ENCODE measurements at regions not wholly inside any gene's neighbourhood (a gene's known extent, or its start where the extent isn't known, plus 50 kb on each side); places are given as distances from the start of the nearest gene placed in this dataset.

DNA sequence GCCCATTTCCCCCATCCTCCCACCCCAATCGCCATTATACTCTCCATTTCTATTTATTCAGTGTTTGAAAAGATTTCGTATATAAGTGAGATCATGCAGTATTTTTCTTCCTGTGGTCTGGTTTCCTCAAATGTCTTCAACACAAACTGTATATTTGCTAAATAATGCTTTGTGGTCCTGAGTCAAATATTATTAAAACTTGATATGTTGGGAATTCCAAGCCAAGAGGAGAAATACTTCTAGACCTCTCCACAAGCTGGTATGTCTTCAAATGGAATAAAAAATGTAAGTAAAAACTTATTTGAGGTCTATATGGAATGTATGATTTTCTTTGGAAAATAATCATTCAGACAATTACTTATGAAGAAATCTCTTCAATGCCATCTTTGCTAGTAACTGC lies 122.5 kb upstream of the TSC22D2 start:
- no peak overlapping the region for H3K27ac Mint-ChIP-seq
- TF ChIP-seq, protein P1, sequence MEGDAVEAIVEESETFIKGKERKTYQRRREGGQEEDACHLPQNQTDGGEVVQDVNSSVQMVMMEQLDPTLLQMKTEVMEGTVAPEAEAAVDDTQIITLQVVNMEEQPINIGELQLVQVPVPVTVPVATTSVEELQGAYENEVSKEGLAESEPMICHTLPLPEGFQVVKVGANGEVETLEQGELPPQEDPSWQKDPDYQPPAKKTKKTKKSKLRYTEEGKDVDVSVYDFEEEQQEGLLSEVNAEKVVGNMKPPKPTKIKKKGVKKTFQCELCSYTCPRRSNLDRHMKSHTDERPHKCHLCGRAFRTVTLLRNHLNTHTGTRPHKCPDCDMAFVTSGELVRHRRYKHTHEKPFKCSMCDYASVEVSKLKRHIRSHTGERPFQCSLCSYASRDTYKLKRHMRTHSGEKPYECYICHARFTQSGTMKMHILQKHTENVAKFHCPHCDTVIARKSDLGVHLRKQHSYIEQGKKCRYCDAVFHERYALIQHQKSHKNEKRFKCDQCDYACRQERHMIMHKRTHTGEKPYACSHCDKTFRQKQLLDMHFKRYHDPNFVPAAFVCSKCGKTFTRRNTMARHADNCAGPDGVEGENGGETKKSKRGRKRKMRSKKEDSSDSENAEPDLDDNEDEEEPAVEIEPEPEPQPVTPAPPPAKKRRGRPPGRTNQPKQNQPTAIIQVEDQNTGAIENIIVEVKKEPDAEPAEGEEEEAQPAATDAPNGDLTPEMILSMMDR (IDR thresholded peaks at IDR 0.05), result no peak
- no peak for TF ChIP-seq EZH2 (IDR thresholded peaks at IDR 0.05; ENCODE audit: borderline replicate concordance, insufficient read depth, low read depth, low read length, poor library complexity, severe bottlenecking)
- no peak overlapping the region for H3K4me2 ChIP-seq (replicated peaks; ENCODE audit: low read depth, low read length, poor library complexity, severe bottlenecking)
- no peaks in the 10 kb centered on the region for H3K9me3 Mint-ChIP-seq (ENCODE audit: insufficient read depth)
- no peaks in the 10 kb centered on the region for H3K4me1 ChIP-seq (ENCODE audit: control insufficient read depth in 2 of 2, insufficient read depth in 2 of 2, low read length in 2 of 2)
- H3K36me3 ChIP-seq (replicated peaks in 1 of 2; ENCODE audit: control extremely low read depth in 1 of 2, control insufficient read depth in 1 of 2, extremely low read depth in 1 of 2, insufficient read depth in 2 of 2, low read length in 1 of 2), result no peaks in the 10 kb centered on the region
- H3K4me3 Mint-ChIP-seq, result no peak overlapping the region
- peaks cover 0 to 3% (median 0%) of the 10 kb centered on the region in 4 experiments for H3K27me3 ChIP-seq (replicated peaks in 1 of 4; ENCODE audit: control extremely low read depth in 1 of 4, control insufficient read depth in 3 of 4, insufficient read depth in 4 of 4, low read length in 3 of 4)
- no peak overlapping the region for H3K4me3 ChIP-seq (ENCODE audit: control extremely low read depth in 1 of 5, extremely low read depth in 1 of 5, insufficient read depth in 1 of 5, low read depth in 2 of 5, low read length in 4 of 5)
- H3K9me3 ChIP-seq (ENCODE audit: control extremely low read depth in 1 of 3, control insufficient read depth in 2 of 3, insufficient read depth in 1 of 3, low read length in 2 of 3), result peaks cover 0 to 4% (median 0%) of the 10 kb centered on the region in 3 donors
- H3K9ac ChIP-seq (ENCODE audit: low read length), result no peak overlapping the region
- H2AFZ ChIP-seq (ENCODE audit: insufficient read depth, low read depth, low read length, poor library complexity, severe bottlenecking), result no peak overlapping the region
- ChIA-PET POLR2A (no interaction called here), CTCF (interaction anchor here (1.0 to 10.1 kb wide), 10 partner anchors 9 to 211 kb away, joined by 3 to 170 read pairs (median 8); no protein-coding TSS in a partner anchor)
- H3K4me1 Mint-ChIP-seq, result no peaks in the 10 kb centered on the region
- ATAC-seq (ENCODE audit: low read depth) (no peak), DNase-seq (no peak)
- intact Hi-C loops (cut with micrococcal nuclease), result loop anchor here (5.0 kb wide), 1 partner anchor 318 kb away; no protein-coding TSS in a partner anchor
- H3K79me2 ChIP-seq (ENCODE audit: control insufficient read depth, insufficient read depth, low read length), result no peaks in the 10 kb centered on the region
- no CpG with 5 or more reads among the region's 2 CpGs for WGBS (ENCODE audit: insufficient coverage)
- no peak overlapping the region for H3K27ac ChIP-seq (ENCODE audit: low read length in 2 of 2)
- peaks cover 25% of the 10 kb centered on the region for H3K27me3 Mint-ChIP-seq
- H4K20me1 ChIP-seq (ENCODE audit: control insufficient read depth, insufficient read depth, low read length, poor library complexity, severe bottlenecking), result no peaks in the 10 kb centered on the region

DNA sequence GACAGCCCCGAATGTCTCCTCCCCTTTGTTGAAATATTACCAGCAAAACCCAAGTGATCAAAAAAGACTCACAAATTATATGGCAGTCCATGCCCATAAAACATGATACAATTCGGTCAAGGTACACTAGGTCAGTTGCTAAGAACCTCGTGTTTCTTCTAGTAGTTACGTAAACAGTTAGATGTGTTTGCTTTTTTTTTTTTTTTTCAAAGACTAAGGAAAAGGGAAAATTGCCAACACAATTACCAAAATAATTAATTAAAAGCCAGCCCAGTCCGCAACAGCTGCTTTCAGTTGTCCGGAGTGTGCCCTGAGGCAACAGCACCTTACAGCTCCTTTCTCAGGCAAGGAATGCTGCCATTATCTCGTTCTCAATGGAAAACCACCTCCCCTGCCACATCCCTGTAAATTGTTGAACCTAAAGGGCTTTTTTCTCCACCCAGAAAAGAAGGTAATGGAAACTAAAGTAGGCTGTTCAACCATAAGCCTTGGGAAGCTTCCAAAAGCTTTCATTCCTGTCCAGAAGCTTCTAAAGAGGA lies 129.2 kb upstream of the TSC22D2 start:
- no peak overlapping the region for H3K27ac ChIP-seq (ENCODE audit: low read length in 2 of 2)
- H3K4me1 ChIP-seq (ENCODE audit: control insufficient read depth in 2 of 2, insufficient read depth in 2 of 2, low read length in 2 of 2), result no peaks in the 10 kb centered on the region
- ATAC-seq (ENCODE audit: low read depth) (no peak), DNase-seq (no peak)
- no peak overlapping the region for H3K9ac ChIP-seq (ENCODE audit: low read length)
- Mint-ChIP-seq H3K27ac (no peak overlapping the region), H3K4me1 (no peaks in the 10 kb centered on the region), H3K4me3 (no peak overlapping the region), H3K27me3 (peaks cover 45% of the 10 kb centered on the region), H3K9me3 (ENCODE audit: insufficient read depth) (no peaks in the 10 kb centered on the region)
- WGBS (ENCODE audit: insufficient coverage), result no CpG with 5 or more reads among the region's 7 CpGs
- TF ChIP-seq, protein P1 (IDR thresholded peaks at IDR 0.05), result no peak
- TF ChIP-seq EZH2 (IDR thresholded peaks at IDR 0.05; ENCODE audit: borderline replicate concordance, insufficient read depth, low read depth, low read length, poor library complexity, severe bottlenecking), result no peak
- H3K4me2 ChIP-seq (replicated peaks; ENCODE audit: low read depth, low read length, poor library complexity, severe bottlenecking), result no peak overlapping the region
- no peak overlapping the region for H3K4me3 ChIP-seq (ENCODE audit: control extremely low read depth in 1 of 5, extremely low read depth in 1 of 5, insufficient read depth in 1 of 5, low read depth in 2 of 5, low read length in 4 of 5)
- CTCF ChIA-PET, result no interaction called here
- H3K9me3 ChIP-seq (ENCODE audit: control extremely low read depth in 1 of 3, control insufficient read depth in 2 of 3, insufficient read depth in 1 of 3, low read length in 2 of 3), result peaks cover 0 to 7% (median 0%) of the 10 kb centered on the region in 3 donors
- POLR2A ChIA-PET, result no interaction called here
- no peak overlapping the region for H2AFZ ChIP-seq (ENCODE audit: insufficient read depth, low read depth, low read length, poor library complexity, severe bottlenecking)
- no peaks in the 10 kb centered on the region for H4K20me1 ChIP-seq (ENCODE audit: control insufficient read depth, insufficient read depth, low read length, poor library complexity, severe bottlenecking)
- intact Hi-C loops (cut with micrococcal nuclease), result no loop called here
- H3K27me3 ChIP-seq (replicated peaks in 1 of 4; ENCODE audit: control extremely low read depth in 1 of 4, control insufficient read depth in 3 of 4, insufficient read depth in 4 of 4, low read length in 3 of 4), result peaks cover 0 to 11% (median 3%) of the 10 kb centered on the region in 4 experiments
- no peaks in the 10 kb centered on the region for H3K36me3 ChIP-seq (replicated peaks in 1 of 2; ENCODE audit: control extremely low read depth in 1 of 2, control insufficient read depth in 1 of 2, extremely low read depth in 1 of 2, insufficient read depth in 2 of 2, low read length in 1 of 2)
- no peaks in the 10 kb centered on the region for H3K79me2 ChIP-seq (ENCODE audit: control insufficient read depth, insufficient read depth, low read length)
